OCI-LY1 (cell line): ENCODE measurements at regions not wholly inside any gene's neighbourhood (a gene's known extent, or its start where the extent isn't known, plus 50 kb on each side); places are given as distances from the start of the nearest gene placed in this dataset.

Experiments
- EZH2 ChIP-seq: fragments of 200-600 bp; sonication (generic), shearing (Covaris generic); IDR thresholded peaks from 2 replicates; pipeline ENCODE4 v1.8.0; 2017; ENCODE audit warnings: borderline replicate concordance, mixed run types, mild to moderate bottlenecking, antibody characterized with exemption, low read length, moderate library complexity, mixed read lengths
- TF ChIP-seq, protein P1 (sequence below): fragments of 200-600 bp; sonication (generic), shearing (Covaris generic); IDR thresholded peaks from 2 replicates; pipeline ENCODE4 v1.5.1; 2017; ENCODE audit warnings: mild to moderate bottlenecking, antibody characterized with exemption, low read length, moderate library complexity, mixed read lengths

DNA sequence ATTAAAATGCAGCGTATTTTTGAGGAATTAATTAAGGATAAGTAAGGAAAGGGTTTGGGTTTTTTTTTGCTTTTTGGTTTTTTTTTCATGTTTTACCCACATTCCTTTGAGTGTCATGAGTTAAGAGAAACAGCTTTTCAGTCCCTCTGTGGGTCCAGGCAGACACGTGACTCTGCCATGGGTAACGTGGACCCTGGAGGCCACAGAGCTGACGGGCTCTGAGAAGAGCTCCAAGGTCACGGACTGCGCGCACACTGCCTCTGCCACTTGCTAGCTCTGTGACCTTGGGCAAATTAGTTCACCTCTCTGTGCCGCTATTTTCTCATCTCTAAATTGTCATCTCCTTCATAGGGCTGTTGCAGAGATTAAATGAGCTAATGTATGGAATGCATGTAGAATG is 588.2 kb upstream of the CDH11 start:
- TF ChIP-seq, protein P1, sequence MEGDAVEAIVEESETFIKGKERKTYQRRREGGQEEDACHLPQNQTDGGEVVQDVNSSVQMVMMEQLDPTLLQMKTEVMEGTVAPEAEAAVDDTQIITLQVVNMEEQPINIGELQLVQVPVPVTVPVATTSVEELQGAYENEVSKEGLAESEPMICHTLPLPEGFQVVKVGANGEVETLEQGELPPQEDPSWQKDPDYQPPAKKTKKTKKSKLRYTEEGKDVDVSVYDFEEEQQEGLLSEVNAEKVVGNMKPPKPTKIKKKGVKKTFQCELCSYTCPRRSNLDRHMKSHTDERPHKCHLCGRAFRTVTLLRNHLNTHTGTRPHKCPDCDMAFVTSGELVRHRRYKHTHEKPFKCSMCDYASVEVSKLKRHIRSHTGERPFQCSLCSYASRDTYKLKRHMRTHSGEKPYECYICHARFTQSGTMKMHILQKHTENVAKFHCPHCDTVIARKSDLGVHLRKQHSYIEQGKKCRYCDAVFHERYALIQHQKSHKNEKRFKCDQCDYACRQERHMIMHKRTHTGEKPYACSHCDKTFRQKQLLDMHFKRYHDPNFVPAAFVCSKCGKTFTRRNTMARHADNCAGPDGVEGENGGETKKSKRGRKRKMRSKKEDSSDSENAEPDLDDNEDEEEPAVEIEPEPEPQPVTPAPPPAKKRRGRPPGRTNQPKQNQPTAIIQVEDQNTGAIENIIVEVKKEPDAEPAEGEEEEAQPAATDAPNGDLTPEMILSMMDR: no peak
- TF ChIP-seq EZH2: no peak
